Stimulated activated CD8-positive, alpha-beta memory T cell treated with anti-CD3 and anti-CD28 coated beads, Interleukin-2, amount 100 ng/mL, for 1 hour (primary cell): ENCODE measurements at regions not wholly inside any gene's neighbourhood (a gene's known extent, or its start where the extent isn't known, plus 50 kb on each side); places are given as distances from the start of the nearest gene placed in this dataset.
"Not testable (repeated sequence)": the region's sequence is repeated elsewhere in the genome, so short reads cannot be mapped to it uniquely, and the experiment has no call there.

Experiments
- DNase-seq, 2 donors: peaks; one replicate each; pipeline ENCODE4 v3.0.0-alpha.2; 2020; ENCODE audit warnings: low read depth in 2 of 2

DNA sequence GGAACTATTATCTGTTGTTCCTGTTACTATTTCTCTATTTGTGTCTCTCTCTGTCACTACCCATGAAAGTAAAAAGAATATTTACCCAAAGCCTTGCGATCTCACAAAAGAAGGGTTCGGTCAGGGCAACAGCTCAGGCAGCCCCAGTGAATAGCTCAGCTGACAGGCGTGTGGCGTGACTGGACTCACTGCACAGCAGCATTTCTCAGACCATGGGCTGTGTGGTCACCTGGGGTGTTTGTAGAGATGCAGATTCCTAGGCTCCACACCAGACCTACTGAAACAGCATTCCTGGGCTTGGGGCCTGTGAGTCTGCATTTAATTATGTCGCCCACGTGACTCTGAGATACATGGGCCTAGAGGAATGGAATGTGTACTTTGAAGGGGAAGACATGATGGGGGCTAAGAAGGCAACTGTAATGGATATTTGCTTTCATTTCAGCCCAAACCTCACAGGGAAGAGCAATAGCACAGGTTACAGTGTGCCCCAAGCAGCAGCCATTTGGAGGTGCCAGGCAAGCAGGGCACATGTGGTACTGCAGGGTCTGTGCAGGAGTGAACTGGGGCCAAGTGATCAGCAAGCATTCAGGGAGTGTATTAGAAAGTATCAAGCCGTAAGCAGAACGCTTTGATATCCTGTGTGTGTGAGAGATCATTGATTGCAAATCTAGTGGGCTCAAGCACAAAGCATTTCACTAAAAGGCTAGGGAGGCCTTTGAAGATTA lies 90.4 kb upstream of the RBMS1 start:
- no peak for DNase-seq

- DNase-seq: no peak
Measured at GRCh38 chr2:160584972-160585494, 91.4 kb upstream of the RBMS1 start.

DNA sequence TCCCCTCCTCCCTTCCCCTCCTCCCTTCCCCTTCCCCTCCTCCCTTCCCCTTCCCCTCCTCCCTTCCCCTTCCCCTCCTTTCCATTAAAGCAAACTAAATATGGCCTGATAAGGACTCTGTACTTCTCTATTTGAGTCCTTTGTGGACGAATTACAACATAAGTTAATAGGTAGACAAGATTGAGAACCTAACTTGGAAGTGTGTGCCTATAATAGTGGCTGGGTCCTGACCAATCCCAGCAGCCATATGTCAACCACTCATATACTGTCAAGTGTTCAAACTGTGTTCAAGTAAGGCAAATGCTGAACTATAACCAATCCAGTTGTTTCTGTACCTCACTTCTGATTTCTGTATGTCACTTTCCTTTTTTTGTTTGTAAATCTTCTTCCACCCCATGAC lies 97.1 kb upstream of the RBMS1 start:
- no peak for DNase-seq

- no peak for DNase-seq
Measured at GRCh38 chr2:160592401-160592800, 98.8 kb upstream of the RBMS1 start.

- DNase-seq: no peak
Measured at GRCh38 chr2:160592993-160593392, 99.4 kb upstream of the RBMS1 start.

DNA sequence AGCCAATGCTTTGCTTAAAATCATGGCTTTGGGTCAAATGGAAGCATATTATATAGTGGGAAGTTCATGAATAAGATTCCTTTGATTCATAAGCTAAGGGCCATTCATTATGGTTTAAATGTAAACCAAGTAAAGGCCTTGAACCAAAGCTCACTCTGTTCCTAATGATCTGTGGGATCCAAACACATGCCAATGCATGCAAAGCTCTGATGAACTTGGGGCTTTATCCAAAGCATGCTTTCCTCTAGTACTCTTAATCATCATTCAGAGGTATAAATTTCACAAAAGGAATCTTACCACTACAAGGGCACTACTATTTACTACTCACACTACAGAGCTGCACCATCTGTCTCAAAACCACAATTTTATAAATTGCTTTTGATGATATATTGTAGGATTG lies 102.8 kb upstream of the RBMS1 start:
- no peak for DNase-seq

DNA sequence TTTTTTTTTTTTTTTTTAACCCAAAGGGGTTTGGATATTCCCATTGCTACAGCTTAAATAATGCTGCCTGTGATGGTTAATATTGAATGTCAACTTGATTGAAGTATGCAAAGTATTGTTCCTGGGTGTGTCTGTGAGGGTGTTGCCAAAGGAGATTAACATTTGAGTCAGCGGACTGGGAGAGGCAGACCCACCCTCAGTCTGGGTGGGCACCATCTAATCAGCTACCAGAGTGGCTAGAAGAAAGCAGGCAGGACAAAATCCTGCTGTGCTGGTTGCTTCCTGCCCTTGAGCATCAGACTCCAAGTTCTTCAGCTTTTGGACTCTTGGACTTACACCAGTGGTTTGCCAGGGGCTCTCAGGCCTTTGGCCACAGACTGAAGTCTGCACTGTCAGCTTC lies 106.8 kb upstream of the RBMS1 start:
- not testable (repeated sequence) for DNase-seq

DNA sequence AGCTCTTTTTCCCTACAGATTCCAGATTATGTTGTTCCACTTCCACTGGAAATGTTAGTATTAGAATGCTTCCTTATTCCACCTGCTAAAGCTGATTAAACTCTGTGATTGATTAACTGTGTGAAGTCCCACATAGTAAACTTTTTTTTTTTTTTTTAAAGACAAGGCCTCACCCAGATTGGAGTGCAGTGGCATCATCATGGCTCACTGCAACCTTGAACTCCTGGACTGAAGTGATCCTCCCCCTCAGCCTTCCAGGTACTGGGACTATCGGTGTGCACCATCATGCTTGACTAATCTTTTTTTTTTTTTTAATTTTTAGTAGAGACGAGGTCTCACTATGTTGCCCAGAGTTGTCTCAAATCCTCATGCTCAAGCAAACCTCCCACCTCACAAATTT lies 108.5 kb upstream of the RBMS1 start:
- DNase-seq: no peak

- no peak for DNase-seq
Measured at GRCh38 chr2:160603771-160604510, 110.3 kb upstream of the RBMS1 start.

DNA sequence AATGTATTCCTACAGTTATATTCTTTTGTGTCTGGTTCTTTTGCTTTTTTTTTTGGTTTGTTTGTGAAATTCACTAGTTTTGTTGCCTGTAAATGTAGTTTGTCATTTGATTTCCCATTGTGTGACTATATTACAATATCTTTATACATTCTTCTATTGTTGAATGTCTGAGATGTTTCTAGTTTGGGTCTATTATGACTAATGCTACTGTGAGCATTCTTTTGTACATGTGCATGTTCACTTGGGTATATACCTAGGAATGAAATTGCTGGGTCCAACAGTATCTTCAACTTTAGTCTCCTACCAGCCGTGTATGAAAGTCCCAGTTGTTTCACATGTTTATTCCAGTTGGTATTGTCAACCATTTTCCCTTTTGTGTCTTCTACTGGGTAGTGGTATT lies 112.7 kb upstream of the RBMS1 start:
- DNase-seq: no peak

DNA sequence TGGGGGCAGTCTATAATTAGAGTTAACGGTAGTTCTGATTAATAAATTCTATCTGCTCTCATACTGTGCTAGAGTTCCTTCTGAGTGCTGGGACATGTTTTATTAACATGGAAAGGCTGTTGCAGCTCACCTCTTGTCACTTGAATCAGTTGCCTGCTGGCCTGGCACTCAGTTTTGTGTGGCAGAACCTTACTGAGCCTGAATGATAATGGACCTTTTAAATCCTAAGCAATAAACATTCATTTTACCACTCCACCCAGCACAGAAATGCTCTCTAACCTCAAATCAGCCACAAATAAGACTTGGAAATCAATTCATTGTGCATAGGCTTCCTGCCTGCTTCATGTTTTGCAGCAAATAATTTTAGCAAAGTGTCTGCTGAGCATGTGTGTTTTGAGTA lies 115.0 kb upstream of the RBMS1 start:
- no peak for DNase-seq

GRCh38 chr2:160609346-160609745 lies 115.7 kb upstream of the RBMS1 start:
- no peak for DNase-seq

- no peak for DNase-seq
Measured at GRCh38 chr2:160610041-160610440, 116.4 kb upstream of the RBMS1 start.

DNA sequence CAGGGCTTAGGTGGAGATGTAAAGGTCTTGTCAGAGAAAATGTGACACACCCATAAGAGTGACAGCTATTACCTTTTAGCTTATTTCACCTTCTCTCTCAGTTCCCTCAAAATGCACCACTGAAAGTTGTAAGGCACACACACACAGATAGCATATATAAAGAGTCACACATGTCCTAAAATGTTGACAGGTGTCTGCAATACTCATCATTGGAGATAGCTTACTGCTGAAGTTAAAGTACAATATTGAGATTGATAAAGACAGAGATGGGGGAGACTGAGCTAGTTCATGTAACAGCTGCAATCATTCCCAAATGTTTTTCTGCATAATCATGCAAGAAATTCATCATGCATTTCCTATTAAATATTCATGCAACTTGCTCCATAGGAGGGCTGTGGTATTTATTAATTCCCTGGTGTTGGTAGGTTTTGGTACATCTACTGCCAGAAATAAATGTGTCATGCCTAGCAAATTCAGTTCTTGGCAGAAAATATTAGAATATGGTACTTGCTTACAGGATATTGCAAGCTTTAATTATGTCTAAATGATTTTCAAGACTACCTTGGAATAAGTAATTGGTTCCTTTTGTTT lies 118.8 kb upstream of the RBMS1 start:
- DNase-seq: no peak

GRCh38 chr2:160613466-160614153 lies 120.0 kb upstream of the RBMS1 start:
- DNase-seq: no peak

DNA sequence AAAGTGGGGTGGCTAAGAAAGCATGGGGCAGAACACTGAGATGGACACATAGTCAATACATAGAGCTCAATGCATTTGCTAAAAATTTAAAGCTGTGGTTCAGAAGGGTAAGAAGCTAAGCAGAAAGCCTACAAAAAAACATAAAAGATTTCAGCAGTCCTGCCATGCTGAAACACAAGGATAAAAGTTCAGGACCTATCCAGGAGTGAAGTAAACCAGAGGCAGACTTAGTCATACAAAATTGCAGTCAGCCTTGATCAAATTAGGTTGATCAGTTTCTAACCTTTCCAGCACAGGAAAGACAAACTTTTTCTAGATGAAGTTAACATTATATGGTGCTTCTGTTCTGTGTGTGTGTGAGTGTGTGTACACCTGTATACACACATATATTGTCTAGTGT lies 120.8 kb upstream of the RBMS1 start:
- DNase-seq: no peak

DNA sequence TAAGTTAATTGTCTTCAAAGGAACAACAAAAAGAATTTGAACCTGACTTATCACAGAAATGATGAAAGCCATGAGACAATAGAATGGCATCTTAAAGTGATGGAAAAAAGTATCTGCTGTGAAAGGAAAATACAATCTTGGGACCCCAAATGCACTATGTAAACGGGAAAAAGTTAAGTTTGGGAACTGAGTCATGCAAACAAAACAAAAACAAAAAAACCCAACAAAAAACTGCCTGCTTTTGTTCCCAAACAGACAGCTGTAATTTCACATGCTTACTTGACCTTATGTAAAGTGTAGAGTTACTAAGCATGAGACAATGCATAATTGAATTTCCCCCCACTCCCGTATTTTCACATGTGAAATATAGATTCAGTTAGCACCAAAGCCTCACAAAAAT lies 122.1 kb upstream of the RBMS1 start:
- no peak for DNase-seq

DNA sequence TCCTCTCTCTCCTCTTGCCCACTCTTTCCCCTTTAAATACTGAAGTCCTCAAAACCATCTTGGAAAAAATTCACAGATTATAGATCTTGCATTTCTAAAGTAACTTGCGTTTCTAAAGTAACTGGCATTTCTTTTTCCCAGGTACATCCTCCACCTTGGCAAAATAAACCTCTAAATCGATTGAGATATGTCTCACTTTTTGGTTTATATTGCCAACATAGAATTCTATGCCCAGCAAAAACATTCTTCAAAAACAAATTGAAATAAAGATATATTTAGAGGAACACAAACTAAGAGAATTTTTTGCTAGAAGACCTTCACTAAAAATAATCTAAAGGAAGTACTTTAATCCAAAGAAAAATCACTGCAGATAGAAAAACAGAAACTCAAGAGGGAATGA lies 122.5 kb upstream of the RBMS1 start:
- no peak for DNase-seq

GRCh38 chr2:160621748-160622147 lies 128.1 kb upstream of the RBMS1 start:
- no peak for DNase-seq

- not testable (repeated sequence) for DNase-seq
Measured at GRCh38 chr2:160628020-160628637, 134.5 kb upstream of the RBMS1 start.

GRCh38 chr2:160628811-160629210 lies 135.2 kb upstream of the RBMS1 start:
- no peak for DNase-seq
